HG03175 (cell line): ENCODE measurements at regions not wholly inside any gene's neighbourhood (a gene's known extent, or its start where the extent isn't known, plus 50 kb on each side); places are given as distances from the start of the nearest gene placed in this dataset.

Experiments used
- ATAC-seq: cut with Tn5 transposase; IDR thresholded peaks from one replicate; pipeline ENCODE4 v1.9.1; 2021; ENCODE audit warnings: mild to moderate bottlenecking, moderate library complexity; ENCODE audit not compliant: unreplicated experiment

DNA sequence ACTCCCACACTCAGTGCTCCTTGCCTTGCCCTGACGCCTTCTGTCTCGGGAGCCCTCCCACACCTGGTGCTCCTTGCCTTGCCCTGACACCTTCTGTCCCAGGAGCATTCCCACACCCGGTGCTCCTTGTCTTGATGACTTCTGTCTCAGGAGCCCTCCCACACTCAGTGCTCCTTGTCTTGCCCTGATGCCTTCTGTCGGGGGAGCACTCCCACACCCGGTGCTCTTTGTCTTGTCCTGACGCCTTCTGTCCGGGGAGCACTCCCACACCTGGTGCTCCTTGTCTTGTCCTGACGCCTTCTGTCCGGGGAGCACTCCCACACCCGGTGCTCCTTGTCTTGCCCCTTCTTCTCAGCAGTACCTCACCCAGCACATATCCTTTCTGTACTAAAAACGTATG is 207.2 kb upstream of the ADARB2 start:
- ATAC-seq, result no peak

DNA sequence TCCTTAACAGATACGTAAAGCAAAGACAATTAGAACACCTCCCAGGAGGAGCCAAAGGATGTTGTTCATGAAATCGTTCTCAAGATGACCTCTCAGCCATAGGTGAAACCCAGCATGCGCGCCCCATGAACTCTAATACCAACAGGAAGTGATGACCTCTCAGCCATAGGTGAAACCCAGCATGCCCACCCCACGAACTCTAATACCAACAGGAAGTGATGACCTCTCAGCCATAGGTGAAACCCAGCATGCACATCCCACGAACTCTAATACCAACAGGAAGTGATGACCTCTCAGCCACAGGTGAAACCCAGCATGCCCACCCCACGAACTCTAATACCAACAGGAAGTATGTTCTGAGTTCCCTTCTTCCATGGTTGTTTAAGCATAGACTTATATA is 205.2 kb upstream of the ADARB2 start:
- ATAC-seq, result no peak

DNA sequence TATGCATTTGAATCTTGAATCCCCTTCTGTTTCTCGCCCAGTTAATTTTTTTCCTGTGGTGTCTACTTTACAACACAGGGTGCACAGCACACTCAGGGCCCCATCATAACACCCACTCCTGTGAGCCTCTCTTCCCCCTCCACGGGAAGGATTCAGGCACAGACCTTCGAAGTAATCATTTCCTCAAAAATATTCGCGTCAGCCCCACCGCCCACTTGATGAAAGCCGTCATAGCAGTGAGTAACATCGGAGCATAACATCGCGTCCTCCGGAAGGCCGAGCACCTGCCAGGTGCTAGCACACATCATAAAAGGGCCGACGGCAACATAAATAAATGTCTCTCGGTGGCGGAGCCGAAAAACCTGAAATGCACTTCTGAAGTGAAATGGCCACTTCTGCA is 201.7 kb upstream of the ADARB2 start:
- no peak for ATAC-seq

DNA sequence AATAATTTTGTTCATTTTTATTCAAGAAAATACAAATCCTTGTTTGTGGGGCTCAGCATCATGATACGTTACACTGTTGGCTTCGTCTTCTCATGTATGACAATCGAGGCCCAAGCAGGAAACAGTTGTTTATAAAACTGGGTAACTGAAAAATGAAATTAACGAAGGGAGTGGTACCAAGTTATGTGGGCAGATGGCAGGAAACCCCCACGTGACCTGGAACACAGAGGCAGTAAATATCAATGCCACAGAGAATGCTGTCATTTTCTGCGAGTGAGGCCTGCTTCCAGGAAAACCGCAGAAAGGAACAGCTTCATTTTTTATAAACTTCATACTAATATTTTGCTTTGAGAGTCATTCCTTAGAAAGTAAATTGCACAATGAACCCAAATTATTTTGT is 201.0 kb upstream of the ADARB2 start:
- ATAC-seq, result no peak

DNA sequence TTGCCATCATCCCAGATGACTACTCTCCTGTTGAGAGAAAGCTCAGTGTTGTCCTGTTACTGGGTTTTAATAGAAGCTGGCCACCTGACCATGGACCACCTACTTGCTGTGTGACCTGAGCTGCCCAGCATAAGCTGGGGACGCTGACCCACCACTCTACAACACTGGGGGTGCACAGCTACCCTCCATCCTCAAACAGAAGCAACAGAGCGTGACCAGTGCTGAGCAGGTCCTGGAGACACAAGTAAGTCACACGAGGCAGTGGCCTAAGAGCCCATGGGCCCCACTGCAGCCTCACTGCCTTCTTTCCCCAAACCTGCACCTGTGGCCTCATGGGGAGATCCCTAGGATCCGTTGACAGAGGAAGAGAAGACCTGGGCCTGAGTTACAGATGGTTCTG is 198.6 kb upstream of the ADARB2 start:
- no peak for ATAC-seq

DNA sequence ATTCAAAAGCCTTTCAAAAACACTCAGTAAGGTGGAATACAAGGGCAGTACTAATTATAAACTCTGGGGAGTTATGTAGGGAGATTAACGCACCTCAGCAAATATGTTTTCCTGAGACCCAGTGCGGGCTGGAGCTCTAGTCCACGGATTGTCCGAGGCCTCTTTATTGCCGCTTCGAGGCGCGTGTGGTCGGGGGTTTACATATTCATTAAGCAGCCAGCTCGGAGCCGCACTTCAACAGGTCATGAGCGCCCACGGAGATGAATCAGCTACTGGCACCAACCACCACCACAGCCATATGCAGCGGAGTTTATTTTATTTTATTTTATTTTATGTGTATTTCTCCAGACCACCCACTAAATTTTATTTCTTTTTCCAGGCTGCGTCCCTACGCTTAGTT is 195.9 kb upstream of the ADARB2 start:
- no peak for ATAC-seq

DNA sequence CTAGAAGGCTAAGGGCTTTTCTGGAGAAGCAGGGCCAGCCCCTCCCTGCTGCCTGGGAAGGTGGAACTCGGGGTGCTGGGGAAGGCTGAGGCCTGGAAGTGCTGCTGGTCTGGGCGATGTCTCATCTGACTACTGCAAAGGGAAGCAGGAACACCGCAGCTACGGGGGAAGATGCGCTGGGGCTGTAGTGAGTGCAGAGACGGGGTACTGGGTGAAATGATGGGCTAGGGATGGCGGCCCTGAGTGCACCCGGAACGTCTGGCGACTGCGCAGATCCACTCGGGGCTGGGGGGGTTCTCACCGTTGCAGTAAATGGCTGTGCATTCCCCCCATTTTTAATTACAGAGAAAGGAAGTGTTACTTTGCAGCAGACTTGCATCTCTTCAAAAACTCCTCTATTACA is 195.4 kb upstream of the ADARB2 start:
- no peak for ATAC-seq

DNA sequence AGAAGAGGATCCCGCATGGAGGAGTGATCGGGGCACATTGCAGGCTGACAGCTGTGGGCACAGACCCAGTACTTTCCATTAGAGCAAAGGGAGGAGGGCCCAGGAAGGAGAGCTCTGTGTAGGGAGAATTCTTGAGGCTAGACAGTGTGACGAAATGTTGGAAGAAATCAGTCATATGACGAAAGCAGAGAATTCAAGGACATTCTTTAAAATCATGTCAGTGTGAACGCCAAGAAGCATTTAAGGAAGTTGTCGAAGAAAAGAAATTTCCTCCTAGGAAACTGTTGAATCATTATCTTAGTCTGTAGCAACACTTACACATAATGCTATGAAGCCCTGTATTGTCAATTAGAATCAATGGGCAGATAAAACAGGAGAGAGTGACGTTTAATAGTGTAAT is 191.3 kb upstream of the ADARB2 start:
- no peak for ATAC-seq

DNA sequence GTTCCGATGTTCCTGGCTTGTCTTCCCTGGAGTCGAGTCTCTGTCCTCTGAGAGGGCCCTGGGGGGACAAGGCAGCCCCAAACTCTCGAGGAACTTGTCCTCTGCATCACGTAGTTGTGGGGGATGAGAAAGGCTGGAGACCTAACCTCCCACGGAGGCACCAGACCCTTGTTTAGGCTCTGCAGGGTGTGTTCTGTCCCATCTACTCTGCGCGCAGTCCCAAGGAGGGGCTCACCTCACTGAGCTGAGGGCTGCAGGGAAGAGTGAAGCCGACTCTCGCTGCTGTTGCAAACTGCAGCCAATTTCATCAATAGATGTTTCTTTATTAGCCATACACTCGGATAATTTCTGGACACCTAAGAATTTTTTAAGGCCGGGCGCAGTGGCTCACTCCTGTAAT is 186.7 kb upstream of the ADARB2 start:
- no peak for ATAC-seq

DNA sequence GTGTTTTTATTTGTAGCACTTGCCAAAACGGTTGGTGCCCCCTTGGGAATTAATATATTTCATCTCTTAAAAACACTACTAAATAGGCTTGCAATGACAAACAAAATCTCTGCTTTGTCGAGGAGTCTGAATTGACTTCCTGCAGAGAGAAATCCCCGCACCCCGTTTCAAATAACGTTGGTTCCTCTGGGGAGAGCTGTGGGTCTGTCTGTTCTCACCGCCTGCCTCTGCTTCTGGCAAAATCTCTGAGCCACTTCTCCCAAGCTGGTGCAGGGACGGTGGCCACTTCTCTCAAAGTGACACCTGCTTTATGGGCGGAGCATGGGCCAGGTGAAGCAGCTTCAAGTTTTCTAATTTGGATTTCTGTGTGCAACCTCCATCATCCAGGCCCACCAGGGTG is 186.3 kb upstream of the ADARB2 start:
- no peak for ATAC-seq

DNA sequence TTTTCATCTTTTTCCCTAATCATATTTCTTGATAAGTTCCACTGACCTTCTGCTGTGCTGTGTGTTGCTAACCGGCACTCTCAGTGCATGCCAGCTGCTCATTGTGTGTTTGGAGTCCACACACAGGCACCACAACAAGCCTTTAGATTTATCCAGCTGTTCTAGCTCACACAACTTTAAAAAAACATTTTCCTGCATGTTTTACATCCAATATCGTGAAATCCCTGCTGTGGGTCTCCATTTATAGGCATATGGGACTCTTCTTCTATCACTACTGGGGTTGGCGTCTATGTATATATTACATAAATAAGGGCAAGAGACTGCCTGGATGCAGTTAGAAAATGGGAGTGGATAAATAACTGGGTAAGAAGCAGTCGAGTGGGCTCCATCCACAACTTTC is 183.6 kb upstream of the ADARB2 start:
- ATAC-seq, result no peak

DNA sequence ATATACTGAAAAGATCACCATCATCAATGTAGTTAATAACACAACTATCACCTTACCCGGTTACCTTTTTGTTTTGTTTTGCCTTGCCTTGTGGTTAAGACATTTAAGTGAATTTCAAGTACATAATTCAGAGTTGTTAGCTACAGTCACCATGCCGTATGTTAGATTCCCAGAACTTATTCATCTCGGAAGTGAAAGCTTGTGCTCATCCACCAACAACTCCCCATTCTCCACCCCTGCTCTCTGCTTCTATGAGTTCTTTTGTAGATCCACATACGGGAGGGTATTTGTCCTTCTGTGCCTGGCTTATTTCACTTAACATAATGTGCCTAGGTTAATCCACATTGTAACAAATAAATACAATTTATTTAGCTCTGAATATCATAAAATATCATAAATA is 182.8 kb upstream of the ADARB2 start:
- no peak for ATAC-seq

DNA sequence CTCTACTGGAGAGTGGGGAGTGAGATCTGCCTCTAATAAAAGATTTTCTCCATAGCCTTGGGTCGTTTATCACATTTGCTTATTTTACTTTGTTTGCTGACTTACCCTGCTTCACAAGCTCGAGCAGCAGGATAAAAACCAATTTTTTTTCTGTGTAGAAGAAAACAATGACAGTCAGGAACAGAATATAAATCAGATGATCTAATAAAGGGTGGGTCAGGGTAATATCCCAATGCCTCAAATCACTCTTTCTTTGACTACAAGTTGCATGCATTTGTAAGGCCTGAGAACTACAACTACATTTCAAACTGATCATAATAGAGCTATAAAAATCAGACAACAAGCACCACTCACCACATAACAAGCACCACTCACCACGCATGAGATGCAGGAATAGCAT is 174.4 kb upstream of the ADARB2 start:
- no peak for ATAC-seq

DNA sequence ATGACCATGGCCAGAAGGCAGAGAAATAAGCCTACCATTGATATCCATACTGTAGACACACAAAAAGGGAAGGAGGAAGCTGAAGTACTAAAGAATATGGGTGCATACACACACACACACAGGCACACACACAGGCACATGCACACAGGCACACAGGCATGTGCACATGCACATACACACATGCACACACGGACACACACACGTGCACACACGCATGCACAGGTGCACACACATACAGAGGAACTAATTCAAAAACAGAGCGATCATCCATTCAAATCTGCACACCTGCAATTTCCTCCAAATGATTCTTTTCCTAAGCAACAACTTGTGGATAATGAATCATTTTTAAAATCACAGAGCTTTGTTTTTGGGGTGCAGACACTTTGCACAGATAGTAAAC is 166.7 kb upstream of the ADARB2 start:
- no peak for ATAC-seq

DNA sequence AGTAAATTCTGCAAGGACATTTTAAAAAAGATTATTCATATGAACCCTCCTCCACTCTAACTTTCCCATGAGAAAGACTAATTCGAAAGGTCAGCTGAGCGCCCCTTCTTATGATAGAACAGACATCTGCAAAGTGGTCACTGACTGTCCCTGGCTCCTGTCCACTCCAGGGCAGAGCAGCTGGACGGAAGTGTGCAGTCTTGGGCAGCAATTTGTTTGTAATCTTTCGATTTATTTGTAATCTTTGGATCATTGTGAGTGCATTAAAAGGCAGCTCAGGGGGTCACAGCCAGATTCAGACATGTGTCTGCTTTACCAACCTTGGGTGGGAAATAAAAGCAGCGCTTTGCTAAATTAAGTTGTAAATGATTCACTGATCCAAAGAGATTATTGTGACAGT is 158.8 kb upstream of the ADARB2 start:
- ATAC-seq, result no peak

DNA sequence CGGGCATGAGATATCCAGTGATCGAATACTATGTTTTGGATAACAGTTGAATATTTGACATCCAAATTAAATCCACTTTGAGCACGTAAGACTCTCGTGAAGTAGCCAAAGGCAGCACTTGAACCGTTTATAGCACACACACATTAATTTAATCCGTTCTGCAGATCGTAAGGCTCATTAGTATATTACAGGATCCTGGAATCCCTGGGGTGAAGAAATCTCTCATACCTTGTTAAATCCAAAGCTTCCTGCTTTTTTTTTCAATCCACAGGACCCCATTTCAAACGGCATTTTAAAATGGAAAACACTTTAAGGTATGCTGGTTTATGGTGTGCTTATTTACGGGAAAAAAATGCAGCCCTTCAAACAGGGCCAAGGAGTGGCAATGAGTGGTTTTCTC is 158.4 kb upstream of the ADARB2 start:
- ATAC-seq, result no peak

DNA sequence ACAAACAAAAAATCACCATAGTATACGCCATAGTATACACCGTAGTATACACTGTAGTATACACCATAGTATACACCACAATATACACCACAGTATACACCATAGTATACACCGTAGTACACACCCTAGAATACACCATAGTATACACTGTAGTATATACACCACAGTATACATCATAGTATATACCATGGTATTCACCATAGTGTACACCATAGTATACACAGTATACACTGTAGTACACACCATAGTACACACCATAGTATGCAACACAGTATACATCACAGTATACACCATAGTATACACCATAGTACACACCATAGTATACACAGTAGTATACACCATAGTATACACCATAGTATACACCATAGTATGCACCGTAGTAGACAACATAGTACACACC is 157.6 kb upstream of the ADARB2 start:
- ATAC-seq, result no peak

DNA sequence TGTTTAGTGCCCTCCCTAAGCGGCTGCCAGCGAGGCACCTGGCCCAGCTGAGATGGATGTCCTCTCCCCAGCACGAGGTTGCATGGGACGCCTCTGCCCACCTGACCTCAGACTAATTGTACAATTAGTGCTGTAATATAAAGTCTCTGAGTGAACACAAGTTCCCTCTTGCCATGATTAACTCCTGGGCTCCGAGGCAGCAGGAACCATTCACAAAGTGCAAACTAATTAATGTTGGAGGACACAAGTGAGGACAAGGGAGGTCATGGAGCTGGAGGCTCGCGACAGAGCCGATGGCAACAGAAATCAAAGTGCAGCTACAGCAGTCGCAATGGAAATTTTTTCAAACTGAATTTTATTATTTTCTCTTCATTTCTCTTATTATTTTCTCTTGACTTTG is 156.6 kb upstream of the ADARB2 start:
- ATAC-seq, result no peak

DNA sequence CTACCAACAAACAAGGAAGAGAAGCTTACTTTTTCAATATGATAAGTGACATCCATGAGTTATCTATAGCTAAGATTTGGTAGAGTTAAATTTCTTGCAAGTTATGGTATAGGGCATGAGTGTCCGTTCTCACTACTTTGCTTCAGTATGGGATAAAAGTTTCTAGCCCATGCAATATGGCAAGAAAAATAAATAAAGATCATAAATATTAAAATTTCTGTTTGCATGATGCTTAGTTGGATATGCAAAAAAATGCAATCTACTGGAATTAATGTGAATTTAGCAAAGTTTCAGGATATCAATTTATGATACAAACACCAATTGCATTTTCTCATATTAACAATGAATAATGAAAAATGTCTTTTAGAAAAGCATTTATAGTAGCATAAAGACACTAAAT is 148.7 kb upstream of the ADARB2 start:
- no peak for ATAC-seq

DNA sequence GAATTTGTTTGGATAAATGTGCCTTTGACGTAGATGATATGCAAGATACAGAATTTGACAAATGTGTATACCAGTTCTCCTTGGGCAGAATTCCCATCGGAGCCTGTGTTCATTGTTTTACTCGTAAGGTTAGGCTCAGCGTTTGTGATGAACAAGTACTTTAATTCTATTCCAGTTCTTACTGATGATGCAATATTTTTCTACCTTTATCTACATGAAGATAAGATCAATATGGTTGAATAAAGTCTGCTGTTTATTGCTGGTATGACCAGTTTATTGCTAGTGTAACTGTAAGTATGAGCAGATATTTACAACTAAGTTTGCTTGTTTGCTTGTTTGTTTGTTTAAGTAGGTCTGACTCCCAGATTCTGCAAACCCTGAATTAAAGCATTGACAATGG is 145.4 kb upstream of the ADARB2 start:
- ATAC-seq, result no peak

DNA sequence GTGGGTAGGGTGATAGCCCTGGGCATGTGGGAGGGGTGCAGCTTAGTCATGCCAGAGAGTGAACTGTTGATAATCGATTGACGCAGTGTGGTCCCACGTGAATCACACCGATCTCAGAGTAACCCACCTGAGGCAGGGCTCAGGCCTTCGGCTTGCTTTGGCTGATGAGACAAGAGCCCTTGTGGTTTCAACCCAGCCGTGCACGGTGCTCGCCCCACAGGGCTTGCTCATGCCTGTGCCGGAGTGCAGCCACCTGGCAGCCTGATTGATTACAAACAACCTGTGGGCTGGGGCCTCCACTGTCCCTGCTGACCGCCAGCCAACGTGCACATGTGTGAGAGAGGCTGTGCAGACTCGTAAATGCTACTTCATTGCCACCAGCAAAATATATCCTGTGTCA is 144.9 kb upstream of the ADARB2 start:
- no peak for ATAC-seq

DNA sequence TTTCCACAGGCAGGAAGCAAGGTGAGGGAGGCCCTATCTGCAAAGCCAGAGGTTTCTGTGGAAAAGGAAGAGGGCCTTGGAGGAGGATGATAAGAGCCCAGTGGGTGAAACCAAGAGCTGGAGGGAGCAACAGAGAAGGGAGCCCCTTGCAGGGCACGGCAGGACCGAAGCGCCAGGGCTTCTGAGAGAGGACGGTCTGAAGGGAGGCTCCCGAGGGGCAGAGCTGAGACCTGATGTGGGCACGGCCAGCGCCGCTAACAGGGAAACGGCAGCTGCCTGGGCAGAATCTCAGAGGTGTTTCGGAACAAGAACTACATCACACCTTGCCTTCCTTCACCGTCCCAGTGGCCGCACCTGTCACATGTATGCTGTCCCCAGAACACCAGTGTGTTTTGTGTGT is 144.3 kb upstream of the ADARB2 start:
- ATAC-seq, result no peak

DNA sequence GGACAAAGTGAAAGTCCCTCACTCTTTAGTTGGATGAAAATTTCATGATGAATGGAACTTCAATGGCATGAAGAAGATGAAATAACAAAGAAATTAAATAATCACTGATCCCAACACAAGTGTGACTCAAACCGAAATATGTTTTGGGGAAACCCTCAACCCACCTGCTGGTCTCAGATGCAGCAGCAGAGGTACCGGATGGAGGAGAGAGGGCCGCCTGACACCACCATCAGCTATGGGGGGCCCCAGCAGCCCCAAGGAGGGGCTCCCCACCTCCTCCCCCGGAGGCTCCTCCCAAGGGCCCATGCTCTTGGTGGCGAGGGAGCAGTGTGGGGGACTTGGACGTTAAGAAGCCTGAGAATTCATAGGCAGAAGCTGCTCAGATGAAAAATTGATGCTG is 137.2 kb upstream of the ADARB2 start:
- no peak for ATAC-seq

DNA sequence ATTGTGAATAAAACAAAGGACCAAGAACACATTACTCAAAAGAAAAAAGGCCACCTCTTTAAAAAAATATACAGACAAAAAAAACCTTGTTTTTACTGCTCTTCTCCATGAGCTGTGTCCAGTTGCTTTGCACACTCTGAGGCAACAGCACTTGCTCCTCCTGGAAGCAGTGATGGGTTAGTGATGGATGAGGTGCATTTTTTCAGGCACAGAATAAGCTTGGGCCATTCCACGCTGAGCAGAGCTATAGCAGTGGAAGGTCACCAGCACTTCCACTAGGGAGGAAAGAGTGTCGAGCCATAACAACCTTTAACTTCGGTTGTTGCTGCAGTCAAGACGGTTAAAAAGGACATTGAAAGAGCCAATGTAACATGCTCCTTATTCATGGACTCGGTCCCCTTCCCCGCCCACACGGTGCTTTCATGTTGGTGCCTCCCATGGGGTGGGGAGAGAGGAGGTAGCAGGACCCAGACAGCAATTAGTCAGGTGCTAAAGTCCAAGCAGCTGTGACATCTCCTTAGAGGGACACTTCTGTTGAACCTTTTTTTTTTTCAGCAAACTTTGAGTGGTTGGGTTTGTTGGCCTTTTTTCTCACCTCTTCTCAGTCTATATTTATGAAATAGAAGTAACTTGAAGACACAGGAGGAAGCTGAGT is 136.5 kb upstream of the ADARB2 start:
- no peak for ATAC-seq
